Heart right ventricle (tissue), 16 donors: ENCODE measurements at regions not wholly inside any gene's neighbourhood (a gene's known extent, or its start where the extent isn't known, plus 50 kb on each side); places are given as distances from the start of the nearest gene placed in this dataset.
"Not testable (repeated sequence)": the region's sequence is repeated elsewhere in the genome, so short reads cannot be mapped to it uniquely, and the experiment has no call there.

Source experiments
- ATAC-seq, 8 donors: fragments of 200-7000 bp; cut with Tn5 transposase; one replicate each; pipeline ENCODE4 v1.9.1; 2020; ENCODE audit warnings: mild to moderate bottlenecking in 8 of 8, moderate library complexity in 8 of 8, moderate number of reproducible peaks in 1 of 8
- DNase-seq, 2 donors: peaks; one replicate each; pipeline ENCODE4 v3.0.0-alpha.2; 2020
- H3K27ac ChIP-seq, 10 donors: fragments of 200-600 bp; sonication (generic) in 2 of 10; one replicate each; pipeline versions ENCODE4 v1.5.0 to v1.8.0; 2020 to 2022; ENCODE audit warnings: mild to moderate bottlenecking in 3 of 10
- H3K27me3 ChIP-seq, 7 donors: fragments of 200-600 bp; one replicate each; pipeline ENCODE4 v1.8.0; 2021 to 2022; ENCODE audit warnings: mild to moderate bottlenecking in 2 of 7
- H3K36me3 ChIP-seq, 9 donors: fragments of 200-600 bp; sonication (generic) in 1 of 9; one replicate each; pipeline versions ENCODE4 v1.5.0 to v1.8.0; 2020 to 2022; ENCODE audit warnings: mild to moderate bottlenecking in 2 of 9
- H3K4me1 ChIP-seq, 9 donors: fragments of 200-600 bp; sonication (generic) in 1 of 9; one replicate each; pipeline versions ENCODE4 v1.5.0 to v1.8.0; 2020 to 2022; ENCODE audit warnings: mild to moderate bottlenecking in 4 of 9
- H3K4me3 ChIP-seq, 10 donors: fragments of 200-600 bp; sonication (generic) in 2 of 10; one replicate each; pipeline versions ENCODE4 v1.5.0 to v1.8.0; 2020 to 2022; ENCODE audit warnings: mild to moderate bottlenecking in 7 of 10, moderate library complexity in 2 of 10
- H3K9me3 ChIP-seq, 11 donors: fragments of 200-600 bp in 10 of 11; sonication (generic) in 2 of 11; one replicate each; pipeline versions ENCODE4 v1.5.0 to v1.8.0; 2013 to 2022; ENCODE audit warnings: mild to moderate bottlenecking in 2 of 11, control low read depth in 1 of 11, moderate library complexity in 1 of 11
- CTCF ChIP-seq, 9 donors: fragments of 200-600 bp; sonication (generic) in 2 of 9; IDR thresholded peaks; one replicate each; pipeline versions ENCODE4 v1.5.0 to v1.8.0; 2021 to 2022; ENCODE audit warnings: antibody characterized with exemption in 9 of 9, mild to moderate bottlenecking in 5 of 9, moderate library complexity in 1 of 9
- WGBS, 2 donors: extraction: QIAGEN DNeasy Blood & Tissue Kit; methylation state at CpG; one replicate each; pipeline ENCODE4 v1.1.7; 2013; ENCODE audit warnings: inconsistent platforms in 1 of 2; 5-methylcytosine and 5-hydroxymethylcytosine counted together
- intact Hi-C, 10 donors: fragments of 100-400 bp; cut with DNase I; formaldehyde crosslinking; loops; one replicate each; pipeline versions ENCODE4 v1.11.1 to v1.14.2; 2022
- donor health status: Arrhythmogenic right ventricular cardiomyopathy.
- donor health status: ischemic (EF 13 %, LVEDD 7.1; RV severe dilation, severe dysfunction).
- donor health status: healthy with polysubstance abuse.
- donor health status: DM: no; HTN: yes; CAD: no.
- donor health status: DM: no; HTN: no; CAD: no.
- donor health status: ischemic (EF 25% LVEDD 6.9; RV normal size, moderate dysfunction).
- donor health status: ischemic (EF 25% LVEDD 5.7; RV mildly dilated, moderate dysfunction).
- donor health status: healthy.
- donor health status: DM: yes; HTN: yes; CAD: no.
- donor health status: Ischemic cardiomyopathy.
- donor health status: ischemic (EF 35%, LVEDD 5.7; RV mildly dilated, moderate dysfunction).
- donor health status: nonischemic (EF 11% LVEDD 7.7; RV severe dilation, severe dysfunction).
- donor health status: DM: yes; HTN: yes; CAD: no.
- donor health status: PGD.
- donor health status: ischemic (EF 29% LVEDD 5.4; RV normal size, mild dysfunction).
- donor health status: nonischemic (EF 23%, LVEDD 6.1; RV moderate dilation, normal function).

GRCh38 chrX:77275392-77275791 is 171.8 kb upstream of the FGF16 start:
- H3K27me3 ChIP-seq: no peaks in the 10 kb centered on the region
- H3K9me3 ChIP-seq: peaks cover 0 to 16% (median 0%) of the 10 kb centered on the region in 11 donors
- H3K4me1 ChIP-seq: no peaks in the 10 kb centered on the region
- no peak overlapping the region for H3K27ac ChIP-seq
- intact Hi-C loops: no loop called here
- ATAC-seq: no peak
- no peaks in the 10 kb centered on the region for H3K36me3 ChIP-seq
- H3K4me3 ChIP-seq: no peak overlapping the region
- WGBS, 2 donors: 91 to 100% methylated on average over 1 of the region's 1 CpG
- TF ChIP-seq CTCF (IDR thresholded peaks at IDR 0.05): no peak
- no peak for DNase-seq

GRCh38 chrX:77276742-77277141 is 170.4 kb upstream of the FGF16 start:
- no peaks in the 10 kb centered on the region for H3K27me3 ChIP-seq
- no peaks in the 10 kb centered on the region for H3K36me3 ChIP-seq
- H3K4me3 ChIP-seq: no peak overlapping the region
- ATAC-seq: no peak
- no peak for DNase-seq
- no peak overlapping the region for H3K27ac ChIP-seq
- H3K9me3 ChIP-seq: peaks cover 0 to 27% (median 0%) of the 10 kb centered on the region in 11 donors
- 8 to 13% methylated on average over 1 of the region's 1 CpG for WGBS, 2 donors
- H3K4me1 ChIP-seq: no peaks in the 10 kb centered on the region
- no peak for TF ChIP-seq CTCF (IDR thresholded peaks at IDR 0.05)
- intact Hi-C loops: no loop called here

- Histone ChIP-seq H3K4me3 (no peak overlapping the region), H3K4me1 (no peaks in the 10 kb centered on the region), H3K9me3 (peaks cover 0 to 20% (median 0%) of the 10 kb centered on the region in 11 donors), H3K36me3 (no peaks in the 10 kb centered on the region), H3K27ac (no peak overlapping the region), H3K27me3 (no peaks in the 10 kb centered on the region)
- 76 to 82% methylated on average over 2 of the region's 2 CpGs for WGBS, 2 donors
- intact Hi-C loops: no loop called here
- DNase-seq: no peak
- no peak for TF ChIP-seq CTCF (IDR thresholded peaks at IDR 0.05)
- ATAC-seq: no peak
Observed at GRCh38 chrX:77277911-77278310, 169.3 kb upstream of the FGF16 start.

- H3K27ac ChIP-seq, H3K36me3 ChIP-seq, DNase-seq, intact Hi-C loops, H3K27me3 ChIP-seq, H3K4me3 ChIP-seq, H3K4me1 ChIP-seq, ATAC-seq: not testable (repeated sequence)
- peaks cover 0 to 20% (median 0%) of the 10 kb centered on the region in 11 donors for H3K9me3 ChIP-seq
- WGBS, 2 donors: 88% methylated on average over 14 of the region's 19 CpGs; no CpG with 5 or more reads in 1 of the 2 donors
Observed at GRCh38 chrX:77279373-77279772, 167.8 kb upstream of the FGF16 start.

GRCh38 chrX:77293331-77293995 is 153.7 kb upstream of the FGF16 start:
- Histone ChIP-seq H3K4me3 (no peak overlapping the region), H3K27ac (no peak overlapping the region), H3K9me3 (no peaks in the 10 kb centered on the region), H3K4me1 (no peaks in the 10 kb centered on the region), H3K36me3 (no peaks in the 10 kb centered on the region), H3K27me3 (no peaks in the 10 kb centered on the region)
- no peak for TF ChIP-seq CTCF (IDR thresholded peaks at IDR 0.05)
- intact Hi-C loops: no loop called here
- ATAC-seq (no peak), DNase-seq (no peak)
- 71 to 78% methylated on average over 4 of the region's 4 CpGs for WGBS, 2 donors
